Lung (tissue), 11 donors: ENCODE measurements at regions not wholly inside any gene's neighbourhood (a gene's known extent, or its start where the extent isn't known, plus 50 kb on each side); places are given as distances from the start of the nearest gene placed in this dataset.
A peak's percentile ranks its signal among the peaks of the same experiment; 100 is the strongest.

Experiments used
- ATAC-seq: fragments of 200-7000 bp; cut with Tn5 transposase; one replicate; pipeline ENCODE4 v1.9.1; 2020; ENCODE audit warnings: moderate number of reproducible peaks; ENCODE audit not compliant: insufficient read depth, low FRiP score
- DNase-seq, 3 donors: peaks; one replicate each; pipeline ENCODE4 v3.0.0-alpha.2; 2013 to 2017
- H3K27ac ChIP-seq, 2 donors: one replicate each; pipeline ENCODE4 v1.5.1; 2013; ENCODE audit warnings: mild to moderate bottlenecking in 2 of 2, moderate library complexity in 2 of 2, control low read depth in 1 of 2, inconsistent platforms in 1 of 2, low read depth in 1 of 2, low read length in 1 of 2
- H3K27me3 ChIP-seq, 3 donors: one replicate each; pipeline ENCODE4 v1.5.1; 2013; ENCODE audit warnings: low read length in 2 of 3; ENCODE audit not compliant: control insufficient read depth in 3 of 3, insufficient read depth in 3 of 3
- H3K36me3 ChIP-seq, 4 donors: one replicate each; pipeline ENCODE4 v1.5.1; 2013; ENCODE audit warnings: low read length in 4 of 4, mild to moderate bottlenecking in 1 of 4, moderate library complexity in 1 of 4; ENCODE audit not compliant: control insufficient read depth in 4 of 4, insufficient read depth in 4 of 4
- H3K4me1 ChIP-seq, 5 donors: one replicate each; pipeline ENCODE4 v1.5.1; 2013; ENCODE audit warnings: low read length in 5 of 5, mild to moderate bottlenecking in 2 of 5, moderate library complexity in 1 of 5; ENCODE audit not compliant: control insufficient read depth in 5 of 5, insufficient read depth in 5 of 5
- H3K4me3 ChIP-seq: one replicate; pipeline ENCODE4 v1.5.1; 2013; ENCODE audit warnings: mild to moderate bottlenecking, control low read depth, moderate library complexity
- H3K9ac ChIP-seq, 2 donors: one replicate each; pipeline ENCODE4 v1.5.1; 2013; ENCODE audit warnings: low read length in 2 of 2, control low read depth in 1 of 2; ENCODE audit not compliant: insufficient read depth in 1 of 2
- H3K9me3 ChIP-seq, 4 donors: one replicate each; pipeline ENCODE4 v1.5.1; 2013; ENCODE audit warnings: low read length in 3 of 4, mild to moderate bottlenecking in 1 of 4, moderate library complexity in 1 of 4; ENCODE audit not compliant: control insufficient read depth in 4 of 4, insufficient read depth in 3 of 4
- WGBS, 2 donors: extraction: QIAGEN DNeasy Blood & Tissue Kit; methylation state at CpG; one replicate each; pipeline ENCODE4 v1.1.7; 2013; 5-methylcytosine and 5-hydroxymethylcytosine counted together
- TF ChIP-seq, protein P1 (sequence below): IDR thresholded peaks from 2 replicates; pipeline ENCODE4 v1.5.1; 2012; ENCODE audit warnings: mild to moderate bottlenecking; ENCODE audit errors: control extremely low read depth, extremely low read depth
- donor health status: control.
- donor health status: control.
- donor health status: Bipolar disorder and iron deficiency.
- donor health status: healthy.
- donor health status: DM: yes; HTN: yes; CAD: no.

DNA sequence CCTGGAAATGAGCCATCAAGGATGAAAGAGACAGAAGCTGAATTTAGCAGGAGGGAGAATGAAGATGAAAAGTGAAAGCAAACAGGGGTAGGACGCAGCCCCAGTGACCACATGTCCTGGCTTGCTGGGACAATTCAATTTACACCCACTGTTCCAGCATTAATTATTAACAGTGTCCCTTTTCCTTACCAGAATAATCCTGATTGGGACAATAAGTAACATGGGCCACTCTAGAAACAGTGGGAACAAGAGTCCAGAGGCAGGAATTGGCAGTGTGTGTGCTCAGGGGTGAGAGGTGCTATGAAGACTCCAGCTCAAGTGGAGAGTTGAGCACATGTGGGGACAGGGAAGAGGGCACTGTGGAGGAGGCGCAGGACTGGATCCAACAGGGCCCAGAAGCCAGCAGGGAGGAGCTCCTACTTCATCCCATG is 147.1 kb downstream of the C5orf15 start:
- TF ChIP-seq, protein P1, sequence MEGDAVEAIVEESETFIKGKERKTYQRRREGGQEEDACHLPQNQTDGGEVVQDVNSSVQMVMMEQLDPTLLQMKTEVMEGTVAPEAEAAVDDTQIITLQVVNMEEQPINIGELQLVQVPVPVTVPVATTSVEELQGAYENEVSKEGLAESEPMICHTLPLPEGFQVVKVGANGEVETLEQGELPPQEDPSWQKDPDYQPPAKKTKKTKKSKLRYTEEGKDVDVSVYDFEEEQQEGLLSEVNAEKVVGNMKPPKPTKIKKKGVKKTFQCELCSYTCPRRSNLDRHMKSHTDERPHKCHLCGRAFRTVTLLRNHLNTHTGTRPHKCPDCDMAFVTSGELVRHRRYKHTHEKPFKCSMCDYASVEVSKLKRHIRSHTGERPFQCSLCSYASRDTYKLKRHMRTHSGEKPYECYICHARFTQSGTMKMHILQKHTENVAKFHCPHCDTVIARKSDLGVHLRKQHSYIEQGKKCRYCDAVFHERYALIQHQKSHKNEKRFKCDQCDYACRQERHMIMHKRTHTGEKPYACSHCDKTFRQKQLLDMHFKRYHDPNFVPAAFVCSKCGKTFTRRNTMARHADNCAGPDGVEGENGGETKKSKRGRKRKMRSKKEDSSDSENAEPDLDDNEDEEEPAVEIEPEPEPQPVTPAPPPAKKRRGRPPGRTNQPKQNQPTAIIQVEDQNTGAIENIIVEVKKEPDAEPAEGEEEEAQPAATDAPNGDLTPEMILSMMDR: no peak
- no peak for DNase-seq
- WGBS, 2 donors: 59 to 60% methylated on average over 2 of the region's 2 CpGs
- no peak for ATAC-seq
- Histone ChIP-seq H3K27ac (peak overlapping the region in 1 of 2 donors; percentile 7), H3K4me1 (peaks cover 0 to 13% (median 4%) of the 10 kb centered on the region in 5 donors), H3K36me3 (no peaks in the 10 kb centered on the region), H3K9me3 (no peaks in the 10 kb centered on the region), H3K9ac (no peak overlapping the region), H3K27me3 (no peaks in the 10 kb centered on the region), H3K4me3 (no peak overlapping the region)

DNA sequence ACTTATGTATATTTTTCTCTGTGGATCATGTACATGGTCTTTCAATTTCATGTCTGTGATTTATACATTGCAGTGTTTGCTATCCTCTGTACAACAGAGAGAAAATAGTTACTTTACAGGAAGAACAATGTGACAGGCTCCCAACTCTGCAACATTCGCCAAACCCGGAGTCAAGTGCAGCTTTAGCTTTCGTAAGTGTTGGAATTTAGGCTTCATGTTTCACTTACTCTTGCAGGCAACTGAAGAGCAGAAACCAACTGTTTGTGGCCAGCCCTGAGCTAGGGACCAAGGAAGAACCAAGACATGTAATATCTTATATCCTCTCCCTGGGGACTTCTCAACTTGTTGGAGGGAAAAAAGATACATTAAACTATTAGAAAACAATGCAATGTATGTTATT is 147.9 kb downstream of the C5orf15 start:
- no peaks in the 10 kb centered on the region for H3K36me3 ChIP-seq
- H3K27ac ChIP-seq: peak overlapping the region in 1 of 2 donors; percentile 23
- no peak overlapping the region for H3K9ac ChIP-seq
- peaks cover 0 to 13% (median 4%) of the 10 kb centered on the region in 5 donors for H3K4me1 ChIP-seq
- TF ChIP-seq, protein P1: no peak
- ATAC-seq (no peak), DNase-seq (peak; percentile 34 to 66 (median 42))
- H3K4me3 ChIP-seq: no peak overlapping the region
- no peaks in the 10 kb centered on the region for H3K9me3 ChIP-seq
- H3K27me3 ChIP-seq: no peaks in the 10 kb centered on the region
- WGBS, 2 donors: 43 to 59% methylated on average over 3 of the region's 3 CpGs

DNA sequence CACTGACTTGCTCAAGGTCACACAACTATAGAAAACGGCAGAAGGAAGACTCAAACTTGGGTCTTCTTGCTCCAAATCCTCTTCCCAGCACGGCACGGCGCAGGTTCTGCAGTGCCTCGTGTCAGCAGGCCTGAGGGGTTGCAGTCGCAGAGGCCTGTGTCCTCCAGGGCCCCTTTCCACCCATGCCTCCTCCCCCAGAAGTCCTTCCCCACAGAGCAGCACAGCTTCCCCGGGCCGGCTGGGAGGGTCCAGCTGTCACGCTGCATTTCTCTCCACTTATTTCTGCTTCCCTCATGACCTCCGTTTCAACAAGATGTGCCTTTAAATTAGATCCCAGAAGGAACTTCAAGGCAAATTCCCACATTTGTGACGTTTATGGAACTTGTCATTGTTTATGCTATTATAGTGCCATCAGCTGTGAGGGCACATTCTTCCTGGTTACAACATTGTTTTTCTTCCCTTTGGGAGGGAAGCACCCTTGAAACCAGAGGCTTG is 148.4 kb downstream of the C5orf15 start:
- ATAC-seq (no peak), DNase-seq (peak; percentile 23 to 38 (median 35))
- Histone ChIP-seq H3K9me3 (no peaks in the 10 kb centered on the region), H3K4me3 (no peak overlapping the region), H3K4me1 (peaks cover 0 to 13% (median 4%) of the 10 kb centered on the region in 5 donors), H3K9ac (no peak overlapping the region), H3K27me3 (no peaks in the 10 kb centered on the region), H3K36me3 (no peaks in the 10 kb centered on the region), H3K27ac (no peak overlapping the region)
- 44 to 47% methylated on average over 11 of the region's 11 CpGs for WGBS, 2 donors
- TF ChIP-seq, protein P1: no peak
